H9 (cell line): ENCODE measurements at regions not wholly inside any gene's neighbourhood (a gene's known extent, or its start where the extent isn't known, plus 50 kb on each side); places are given as distances from the start of the nearest gene placed in this dataset.
"Not testable (repeated sequence)": the region's sequence is repeated elsewhere in the genome, so short reads cannot be mapped to it uniquely, and the experiment has no call there.

Experiments
- DNase-seq: peaks from one replicate; pipeline ENCODE4 v3.0.0-alpha.2; 2017
- H2AFZ ChIP-seq: one replicate; pipeline ENCODE4 v1.6.1; 2013; ENCODE audit warnings: mild to moderate bottlenecking, low read length, control low read depth, moderate library complexity
- H2AK5ac ChIP-seq: 2 replicates; pipeline ENCODE4 v1.6.1; 2013; ENCODE audit warnings: low read length, control low read depth, mixed read lengths; ENCODE audit not compliant: insufficient read length
- H2BK120ac ChIP-seq: one replicate; pipeline ENCODE4 v1.6.1; 2013; ENCODE audit warnings: low read depth, mild to moderate bottlenecking, low read length, control low read depth, inconsistent platforms; ENCODE audit not compliant: poor library complexity, severe bottlenecking
- H2BK12ac ChIP-seq: 2 replicates; pipeline ENCODE4 v1.6.1; 2013; ENCODE audit warnings: low read length, control low read depth, mixed read lengths, low read depth; ENCODE audit not compliant: insufficient read length
- H2BK15ac ChIP-seq: 2 replicates; pipeline ENCODE4 v1.6.1; 2013; ENCODE audit warnings: low read depth, low read length, control low read depth
- H2BK20ac ChIP-seq: one replicate; pipeline ENCODE4 v1.6.1; 2013; ENCODE audit warnings: low read depth, mild to moderate bottlenecking, low read length, control low read depth, inconsistent platforms; ENCODE audit not compliant: poor library complexity, severe bottlenecking
- H2BK5ac ChIP-seq: 2 replicates; pipeline ENCODE4 v1.6.1; 2013; ENCODE audit warnings: low read length, control low read depth, mixed read lengths; ENCODE audit not compliant: insufficient read length
- H3K14ac ChIP-seq: 2 replicates; pipeline ENCODE4 v1.6.1; 2013; ENCODE audit warnings: low read length, control low read depth; ENCODE audit not compliant: insufficient read depth
- H3K18ac ChIP-seq: 2 replicates; pipeline ENCODE4 v1.6.1; 2013; ENCODE audit warnings: low read depth, mild to moderate bottlenecking, mixed read lengths, low read length, control low read depth; ENCODE audit not compliant: insufficient read length
- H3K23ac ChIP-seq: 2 replicates; pipeline ENCODE4 v1.6.1; 2013; ENCODE audit warnings: low read length, control low read depth, mixed read lengths, low read depth; ENCODE audit not compliant: insufficient read length
- H3K23me2 ChIP-seq: 2 replicates; pipeline ENCODE4 v1.6.1; 2013; ENCODE audit warnings: low read depth, mild to moderate bottlenecking, mixed read lengths, low read length, control low read depth; ENCODE audit not compliant: insufficient read length, poor library complexity, severe bottlenecking
- H3K27ac ChIP-seq: 2 replicates; pipeline ENCODE4 v1.5.1; 2013; ENCODE audit warnings: low read length, control low read depth, mixed read lengths, low read depth; ENCODE audit not compliant: insufficient read length
- H3K27me3 ChIP-seq: 2 replicates; pipeline ENCODE4 v1.6.1; 2013; ENCODE audit warnings: low read length, control low read depth, inconsistent platforms; ENCODE audit not compliant: insufficient read depth
- H3K4ac ChIP-seq: 2 replicates; pipeline ENCODE4 v1.6.1; 2013; ENCODE audit warnings: low read depth, mild to moderate bottlenecking, control low read depth, inconsistent platforms, low read length, moderate library complexity
- H3K4me1 ChIP-seq: 2 replicates; pipeline ENCODE4 v1.6.1; 2013; ENCODE audit warnings: low read length, control low read depth, inconsistent platforms; ENCODE audit not compliant: insufficient read depth
- H3K4me2 ChIP-seq: 2 replicates; pipeline ENCODE4 v1.6.1; 2013; ENCODE audit warnings: low read length, control low read depth, mixed read lengths; ENCODE audit not compliant: insufficient read length, insufficient read depth
- H3K56ac ChIP-seq: 2 replicates; pipeline ENCODE4 v1.6.1; 2013; ENCODE audit warnings: low read depth, mild to moderate bottlenecking, mixed read lengths, low read length, control low read depth; ENCODE audit not compliant: insufficient read length
- H3K79me1 ChIP-seq: 2 replicates; pipeline ENCODE4 v1.6.1; 2013; ENCODE audit warnings: low read depth, mild to moderate bottlenecking, moderate library complexity, low read length, control low read depth, inconsistent platforms; ENCODE audit not compliant: insufficient read depth, poor library complexity, severe bottlenecking
- H3K79me2 ChIP-seq: 2 replicates; pipeline ENCODE4 v1.6.1; 2013; ENCODE audit warnings: low read length, control low read depth, inconsistent platforms; ENCODE audit not compliant: insufficient read depth
- H3K9ac ChIP-seq: 2 replicates; pipeline ENCODE4 v1.6.1; 2013; ENCODE audit warnings: low read length, control low read depth, mixed read lengths; ENCODE audit not compliant: insufficient read length; ENCODE audit errors: extremely low read depth
- H3K9me3 ChIP-seq: one replicate; pipeline ENCODE4 v1.6.1; 2013; ENCODE audit warnings: low read depth, low read length, inconsistent platforms; ENCODE audit not compliant: control insufficient read depth
- H3T11ph ChIP-seq: one replicate; pipeline ENCODE4 v1.6.1; 2013; ENCODE audit warnings: mild to moderate bottlenecking, low read length, control low read depth, inconsistent platforms
- H4K20me1 ChIP-seq: one replicate; pipeline ENCODE4 v1.6.1; 2013; ENCODE audit not compliant: control insufficient read depth, insufficient read length, insufficient read depth
- H4K5ac ChIP-seq: 2 replicates; pipeline ENCODE4 v1.6.1; 2013; ENCODE audit warnings: low read depth, mild to moderate bottlenecking, mixed read lengths, low read length, control low read depth; ENCODE audit not compliant: insufficient read length
- H4K8ac ChIP-seq: replicated peaks from 2 replicates; pipeline ENCODE4 v1.6.1; 2013; ENCODE audit warnings: low read length, control low read depth, mixed read lengths, low read depth; ENCODE audit not compliant: insufficient read length
- H4K91ac ChIP-seq: 2 replicates; pipeline ENCODE4 v1.6.1; 2013; ENCODE audit warnings: low read depth, mild to moderate bottlenecking, moderate library complexity, mixed read lengths, low read length, control low read depth; ENCODE audit not compliant: insufficient read length
- H3K27ac Mint-ChIP-seq, 3 experiments: 2 replicates in 2 of 3; 3 replicates in 1 of 3; pipeline ENCODE4 v1.8.0; 2020 to 2021; ENCODE audit warnings: mixed read lengths in 3 of 3, mild to moderate bottlenecking in 1 of 3, moderate library complexity in 1 of 3
- H3K27me3 Mint-ChIP-seq: 2 replicates; pipeline ENCODE4 v1.8.0; 2021; ENCODE audit warnings: low read depth, mild to moderate bottlenecking, moderate library complexity, mixed read lengths
- H3K36me3 Mint-ChIP-seq, 3 experiments: 2 replicates in 2 of 3; 3 replicates in 1 of 3; pipeline ENCODE4 v1.8.0; 2020 to 2021; ENCODE audit warnings: low read depth in 3 of 3, mixed read lengths in 3 of 3; ENCODE audit not compliant: insufficient read depth in 1 of 3
- H3K4me1 Mint-ChIP-seq, 2 experiments: 2 replicates each; pipeline ENCODE4 v1.8.0; 2020; ENCODE audit warnings: mixed read lengths in 2 of 2
- H3K4me3 Mint-ChIP-seq, 2 experiments: 2 replicates in 1 of 2; 3 replicates in 1 of 2; pipeline ENCODE4 v1.8.0; 2020 to 2021; ENCODE audit warnings: mild to moderate bottlenecking in 2 of 2, mixed read lengths in 2 of 2, moderate library complexity in 1 of 2
- H3K9me3 Mint-ChIP-seq, 2 experiments: 2 replicates in 1 of 2; 3 replicates in 1 of 2; pipeline ENCODE4 v1.8.0; 2020; ENCODE audit warnings: mild to moderate bottlenecking in 2 of 2, mixed read lengths in 2 of 2, moderate library complexity in 1 of 2
- CTCF ChIP-seq: fragments of 200-600 bp; sonication (generic); conservative IDR thresholded peaks from 3 replicates; pipeline ENCODE4 v1.8.0; 2021; ENCODE audit warnings: antibody characterized with exemption, mild to moderate bottlenecking
- WGBS: extraction: QIAGEN DNeasy Blood & Tissue Kit; methylation state at CpG from one replicate; pipeline ENCODE4 v1.1.7; 2013; ENCODE audit warnings: missing lambda C conversion rate, low lambda C conversion rate, mixed read lengths; ENCODE audit not compliant: insufficient read length; ENCODE audit errors: extremely low coverage; 5-methylcytosine and 5-hydroxymethylcytosine counted together

DNA sequence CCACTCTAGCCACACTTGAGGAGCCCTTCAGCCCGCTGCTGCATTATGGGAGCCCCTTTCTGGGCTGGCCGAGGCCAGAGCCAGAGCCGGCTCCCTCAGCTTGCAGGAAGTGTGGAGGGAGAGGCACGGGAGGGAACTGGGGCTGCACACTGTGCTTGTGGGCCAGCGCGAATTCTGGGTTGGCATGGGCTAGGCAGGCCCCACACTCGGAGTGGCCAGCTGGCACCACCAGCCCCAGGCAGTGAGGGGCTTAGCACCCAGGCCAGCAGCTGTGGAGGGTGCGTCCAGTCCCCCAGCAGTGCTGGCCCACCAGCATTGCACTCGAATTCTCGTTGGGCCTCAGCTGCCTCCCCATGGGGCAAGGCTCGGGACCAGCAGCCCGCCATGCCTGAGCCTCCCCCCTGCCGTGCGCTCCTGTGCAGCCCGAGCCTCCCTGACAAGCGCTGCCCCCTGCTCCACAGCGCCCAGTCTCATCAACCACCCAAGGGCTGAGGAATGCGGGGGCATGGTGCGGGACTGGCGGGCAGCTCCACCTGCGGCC lies 785.9 kb upstream of the TPTE start:
- Histone ChIP-seq H3K79me2 (no peaks in the 10 kb centered on the region), H4K20me1 (no peaks in the 10 kb centered on the region), H3T11ph (no peak overlapping the region), H2AFZ (no peak overlapping the region), H3K18ac (no peak overlapping the region), H3K9me3 (peaks cover 96% of the 10 kb centered on the region), H3K14ac (no peak overlapping the region), H2BK120ac (no peak overlapping the region), H3K4ac (no peak overlapping the region), H3K23ac (no peak overlapping the region), H3K79me1 (no peaks in the 10 kb centered on the region), H2BK12ac (no peak overlapping the region), H3K23me2 (no peaks in the 10 kb centered on the region), H2BK15ac (no peak overlapping the region), H3K56ac (no peak overlapping the region), H3K9ac (no peak overlapping the region), H2BK20ac (no peak overlapping the region), H3K4me2 (no peak overlapping the region), H2AK5ac (no peak overlapping the region), H3K4me1 (no peaks in the 10 kb centered on the region), H2BK5ac (no peak overlapping the region), H4K5ac (no peak overlapping the region), H3K27ac (no peak overlapping the region), H3K27me3 (no peaks in the 10 kb centered on the region), H4K91ac (no peak overlapping the region), H4K8ac (no peak overlapping the region)
- Mint-ChIP-seq H3K4me3 (no peak overlapping the region), H3K4me1 (no peaks in the 10 kb centered on the region), H3K27ac (no peak overlapping the region), H3K27me3 (peaks cover 3% of the 10 kb centered on the region), H3K36me3 (peaks cover 5 to 15% (median 14%) of the 10 kb centered on the region in 3 experiments), H3K9me3 (peaks cover 0 to 6% of the 10 kb centered on the region in 2 experiments; a peak in 4 of 5 replicates)
- no CpG with 5 or more reads among the region's 21 CpGs for WGBS
- no peak for DNase-seq
- no peak for TF ChIP-seq CTCF

GRCh38 chr21:9737301-9737700 lies 784.1 kb upstream of the TPTE start:
- WGBS: no CpG with 5 or more reads among the region's 2 CpGs
- not testable (repeated sequence) for H3K27me3 Mint-ChIP-seq, H3K27ac ChIP-seq, H4K20me1 ChIP-seq, H3K9me3 Mint-ChIP-seq, H3K23me2 ChIP-seq, H2BK20ac ChIP-seq, H4K5ac ChIP-seq, H4K91ac ChIP-seq, H2BK15ac ChIP-seq, H3K4me3 Mint-ChIP-seq, H2BK12ac ChIP-seq, H3K14ac ChIP-seq, DNase-seq, H2AK5ac ChIP-seq, H3K9ac ChIP-seq, H3K27me3 ChIP-seq, H3K27ac Mint-ChIP-seq, H4K8ac ChIP-seq, H2BK120ac ChIP-seq, H3T11ph ChIP-seq, H3K4me2 ChIP-seq, H3K79me1 ChIP-seq, H2AFZ ChIP-seq, H3K4me1 Mint-ChIP-seq, H3K4me1 ChIP-seq, H3K56ac ChIP-seq, H2BK5ac ChIP-seq, H3K79me2 ChIP-seq, H3K23ac ChIP-seq, H3K18ac ChIP-seq, H3K4ac ChIP-seq
- H3K36me3 Mint-ChIP-seq: peaks cover 18 to 23% (median 22%) of the 10 kb centered on the region in 3 experiments
- H3K9me3 ChIP-seq: peaks cover 96% of the 10 kb centered on the region
